ENCODE measurements at regions not wholly inside any gene's neighbourhood (a gene's known extent, or its start where the extent isn't known, plus 50 kb on each side); places are given as distances from the start of the nearest gene placed in this dataset.

- peak; percentile 35 for DNase-seq
These were observed 59.6 kb upstream of the DMRTB1 start for GRCh38 chr1:53399370-53400133.

DNA sequence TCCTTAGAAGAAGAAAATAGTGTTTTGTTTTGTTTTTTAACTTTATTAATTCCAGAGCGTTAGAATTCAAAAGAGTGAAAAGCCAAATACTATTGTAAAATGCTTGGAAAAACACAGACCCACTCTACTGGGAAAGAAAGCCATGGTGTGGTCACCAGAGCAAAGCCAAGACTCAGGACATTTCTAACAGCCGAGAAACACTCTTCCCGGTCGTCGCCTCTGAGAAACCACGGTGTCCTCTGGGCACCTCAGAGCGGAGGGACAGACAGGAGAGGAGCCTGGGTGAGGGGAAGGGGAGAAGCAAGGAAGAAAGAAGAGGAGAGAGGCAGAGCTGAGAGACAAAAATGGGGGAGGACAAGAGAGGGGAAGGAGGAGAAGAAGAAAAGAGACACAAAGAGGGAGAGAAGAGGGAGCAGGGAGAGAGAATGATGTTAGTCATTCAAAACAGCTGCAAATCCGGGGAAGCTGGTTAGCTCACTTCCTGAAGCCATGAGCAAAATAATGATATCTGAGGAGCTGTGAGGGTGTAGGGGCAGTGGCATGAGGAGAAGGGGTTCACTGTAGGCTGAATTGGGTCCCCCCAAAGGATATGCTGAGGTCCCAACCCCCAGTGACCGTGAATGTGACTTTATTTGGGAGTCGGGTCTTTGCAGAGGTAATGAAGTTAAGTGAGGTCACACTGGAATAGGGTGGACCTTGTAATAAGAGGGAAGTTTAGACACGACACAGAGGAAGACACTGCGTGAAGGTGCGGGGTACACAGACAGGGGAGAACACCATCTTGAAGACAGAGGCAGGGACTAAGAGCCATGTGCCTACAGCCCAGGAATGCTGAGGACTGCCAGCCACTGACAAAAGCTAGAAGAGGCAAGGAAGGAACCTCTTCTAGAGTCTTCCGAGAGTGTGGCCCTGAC, 58.2 kb upstream of the DMRTB1 start:
- DNase-seq: peak; percentile 35

- peak; percentile 46 for DNase-seq
These were observed 57.1 kb upstream of the DMRTB1 start for GRCh38 chr1:53401813-53402745.

DNA sequence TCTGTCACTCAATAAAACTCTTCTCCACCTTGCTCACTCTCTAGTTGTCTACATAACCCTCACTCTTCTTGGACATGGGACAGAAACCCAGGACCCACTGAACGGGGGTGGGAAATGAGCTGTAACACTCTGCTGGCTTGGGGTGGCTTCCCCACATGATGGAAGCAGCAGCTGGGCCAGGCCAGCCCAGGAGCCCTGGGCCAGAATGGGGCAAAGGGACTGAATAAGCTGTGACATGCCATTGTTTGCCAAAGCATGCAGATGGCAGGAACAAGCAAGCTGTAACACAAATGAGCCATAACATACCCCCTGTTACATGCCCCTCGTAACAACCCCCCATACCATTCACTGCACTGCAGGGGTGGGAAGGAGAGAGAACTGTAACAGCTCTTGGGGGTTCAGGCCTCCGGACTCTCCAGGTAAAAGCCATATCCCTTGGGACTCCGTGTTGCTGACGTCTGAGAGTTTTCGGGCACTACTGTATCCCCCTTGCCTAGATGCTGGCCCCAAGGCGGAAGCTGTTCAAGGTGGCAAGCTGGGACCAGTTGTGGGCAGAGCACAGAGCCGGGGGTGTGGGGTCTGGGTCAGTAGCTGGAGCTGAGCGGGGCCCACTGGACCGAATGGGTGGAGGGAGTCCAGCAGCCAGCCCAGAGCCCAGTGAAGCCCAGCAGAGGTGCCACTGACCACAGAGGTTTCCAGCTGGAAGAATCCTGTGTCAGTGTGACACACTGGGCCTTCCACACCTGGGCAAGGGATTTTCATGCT, 56.1 kb upstream of the DMRTB1 start:
- DNase-seq: peak; percentile 40

- no peak for DNase-seq
These were observed 53.5 kb upstream of the DMRTB1 start for GRCh38 chr1:53405737-53406136.

GRCh38 chr1:53406551-53407235, 52.5 kb upstream of the DMRTB1 start:
- peak; percentile 50 for DNase-seq

- DNase-seq: peak; percentile 46
These were observed 51.0 kb upstream of the DMRTB1 start for GRCh38 chr1:53408013-53408754.

DNA sequence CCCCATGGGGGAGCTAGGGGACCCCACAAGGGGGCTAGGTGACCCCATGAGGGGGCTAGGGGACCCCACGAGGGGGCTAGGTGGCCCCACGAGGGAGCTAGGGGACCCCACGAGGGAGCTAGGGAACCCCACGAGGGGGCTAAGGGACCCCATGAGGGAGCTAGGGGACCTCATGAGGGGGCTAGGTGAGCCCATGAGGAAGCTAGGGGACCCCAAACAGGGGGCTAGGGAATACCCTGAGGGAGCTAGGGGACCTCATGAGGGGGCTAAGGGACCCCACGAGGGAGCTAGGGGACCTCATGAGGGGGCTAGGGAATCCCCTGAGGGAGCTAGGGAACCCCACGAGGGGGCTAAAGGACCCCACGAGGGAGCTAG, 50.5 kb upstream of the DMRTB1 start:
- no peak for DNase-seq

DNA sequence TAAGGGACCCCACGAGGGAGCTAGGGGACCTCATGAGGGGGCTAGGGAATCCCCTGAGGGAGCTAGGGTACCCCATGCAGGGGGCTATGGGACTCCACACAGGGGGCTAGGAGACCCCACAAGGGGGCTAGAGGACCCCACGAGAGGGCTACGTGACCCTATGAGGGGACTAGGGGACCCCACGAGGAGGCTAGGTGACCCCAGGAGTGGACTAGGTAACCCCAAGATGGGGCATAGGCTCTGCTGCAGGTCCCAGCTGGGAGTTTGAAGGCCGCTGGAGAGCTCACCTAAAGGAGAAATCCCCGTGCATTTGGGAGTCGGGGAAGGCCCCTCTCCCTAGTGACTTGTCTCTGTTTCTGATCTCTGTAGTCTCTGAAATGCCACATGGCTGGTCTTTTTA, 50.0 kb upstream of the DMRTB1 start:
- DNase-seq: peak; percentile 33
